Loucy (cell line): ENCODE measurements at regions not wholly inside any gene's neighbourhood (a gene's known extent, or its start where the extent isn't known, plus 50 kb on each side); places are given as distances from the start of the nearest gene placed in this dataset.
"Not testable (repeated sequence)": the region's sequence is repeated elsewhere in the genome, so short reads cannot be mapped to it uniquely, and the experiment has no call there.

Source experiments
- EZH2phosphoT487 ChIP-seq: fragments of 200-600 bp; IDR thresholded peaks from 2 replicates; pipeline ENCODE4 v1.6.1; 2018; ENCODE audit warnings: antibody characterized with exemption, mild to moderate bottlenecking, moderate library complexity, borderline replicate concordance
- TF ChIP-seq, protein P1 (sequence below): fragments of 200-600 bp; sonication (generic); conservative IDR thresholded peaks from 2 replicates; pipeline ENCODE4 v1.5.1; 2014; ENCODE audit warnings: mild to moderate bottlenecking, antibody characterized with exemption, low read length

DNA sequence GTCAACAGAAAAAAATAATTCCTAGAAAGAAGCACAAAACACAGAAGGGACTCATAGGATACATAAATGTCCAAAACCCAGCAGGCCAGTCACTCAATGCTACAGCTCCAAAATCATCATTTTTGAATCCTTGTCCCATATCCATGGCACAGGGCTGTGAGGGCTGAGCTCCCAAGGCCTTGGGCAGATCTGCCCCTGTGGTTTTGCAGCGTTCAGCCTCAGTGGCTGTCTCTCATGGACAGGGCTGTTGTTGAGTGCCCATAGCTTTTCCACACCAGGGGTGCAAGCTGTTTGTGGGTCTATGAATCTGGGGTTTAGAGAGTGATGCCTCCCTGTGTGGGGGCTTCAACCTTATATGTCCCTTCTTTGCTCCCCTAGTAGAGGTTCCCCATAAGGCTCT, 243.2 kb downstream of the CWH43 start:
- TF ChIP-seq EZH2phosphoT487 = not testable (repeated sequence)
- TF ChIP-seq, protein P1, sequence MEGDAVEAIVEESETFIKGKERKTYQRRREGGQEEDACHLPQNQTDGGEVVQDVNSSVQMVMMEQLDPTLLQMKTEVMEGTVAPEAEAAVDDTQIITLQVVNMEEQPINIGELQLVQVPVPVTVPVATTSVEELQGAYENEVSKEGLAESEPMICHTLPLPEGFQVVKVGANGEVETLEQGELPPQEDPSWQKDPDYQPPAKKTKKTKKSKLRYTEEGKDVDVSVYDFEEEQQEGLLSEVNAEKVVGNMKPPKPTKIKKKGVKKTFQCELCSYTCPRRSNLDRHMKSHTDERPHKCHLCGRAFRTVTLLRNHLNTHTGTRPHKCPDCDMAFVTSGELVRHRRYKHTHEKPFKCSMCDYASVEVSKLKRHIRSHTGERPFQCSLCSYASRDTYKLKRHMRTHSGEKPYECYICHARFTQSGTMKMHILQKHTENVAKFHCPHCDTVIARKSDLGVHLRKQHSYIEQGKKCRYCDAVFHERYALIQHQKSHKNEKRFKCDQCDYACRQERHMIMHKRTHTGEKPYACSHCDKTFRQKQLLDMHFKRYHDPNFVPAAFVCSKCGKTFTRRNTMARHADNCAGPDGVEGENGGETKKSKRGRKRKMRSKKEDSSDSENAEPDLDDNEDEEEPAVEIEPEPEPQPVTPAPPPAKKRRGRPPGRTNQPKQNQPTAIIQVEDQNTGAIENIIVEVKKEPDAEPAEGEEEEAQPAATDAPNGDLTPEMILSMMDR = not testable (repeated sequence)
